NCI-H1436 treated with DMSO at 0.1 percent for 48 hours (cell line): ENCODE measurements at regions not wholly inside any gene's neighbourhood (a gene's known extent, or its start where the extent isn't known, plus 50 kb on each side); places are given as distances from the start of the nearest gene placed in this dataset.
"Not testable (repeated sequence)": the region's sequence is repeated elsewhere in the genome, so short reads cannot be mapped to it uniquely, and the experiment has no call there.

ENCODE experiments used
- DNase-seq: peaks from one replicate; lab custom pipeline; 2025; lab: John Stamatoyannopoulos, UW

GRCh38 chr9:81741103-81741502, 51.8 kb upstream of the TLE1 start:
- DNase-seq: no peak

GRCh38 chr9:81748091-81748490, 58.7 kb upstream of the TLE1 start:
- no peak for DNase-seq

- no peak for DNase-seq
Measured at GRCh38 chr9:81753436-81753835, 64.1 kb upstream of the TLE1 start.

GRCh38 chr9:81754245-81754644, 64.9 kb upstream of the TLE1 start:
- DNase-seq: no peak

- no peak for DNase-seq
Measured at GRCh38 chr9:81755721-81756120, 66.4 kb upstream of the TLE1 start.

- no peak for DNase-seq
Measured at GRCh38 chr9:81756561-81756960, 67.2 kb upstream of the TLE1 start.

GRCh38 chr9:81758123-81758797, 68.9 kb upstream of the TLE1 start:
- DNase-seq: no peak

GRCh38 chr9:81759680-81760215, 70.4 kb upstream of the TLE1 start:
- DNase-seq: no peak

GRCh38 chr9:81767921-81768320, 78.6 kb upstream of the TLE1 start:
- no peak for DNase-seq

GRCh38 chr9:81771571-81771970, 82.2 kb upstream of the TLE1 start:
- DNase-seq: no peak

GRCh38 chr9:81772144-81772543, 82.8 kb upstream of the TLE1 start:
- DNase-seq: no peak

- no peak for DNase-seq
Measured at GRCh38 chr9:81776390-81776789, 87.0 kb upstream of the TLE1 start.

GRCh38 chr9:81776834-81777233, 87.5 kb upstream of the TLE1 start:
- DNase-seq: no peak

GRCh38 chr9:81777482-81777881, 88.1 kb upstream of the TLE1 start:
- no peak for DNase-seq

GRCh38 chr9:81782313-81782995, 93.1 kb upstream of the TLE1 start:
- no peak for DNase-seq

GRCh38 chr9:81787747-81788632, 98.6 kb upstream of the TLE1 start:
- no peak for DNase-seq

GRCh38 chr9:81789721-81790120, 100.4 kb upstream of the TLE1 start:
- no peak for DNase-seq

- no peak for DNase-seq
Measured at GRCh38 chr9:81790166-81790565, 100.8 kb upstream of the TLE1 start.

- no peak for DNase-seq
Measured at GRCh38 chr9:81791076-81791475, 101.7 kb upstream of the TLE1 start.

- DNase-seq: no peak
Measured at GRCh38 chr9:81798606-81799005, 109.3 kb upstream of the TLE1 start.

GRCh38 chr9:81801190-81801589, 111.8 kb upstream of the TLE1 start:
- DNase-seq: no peak

- no peak for DNase-seq
Measured at GRCh38 chr9:81804306-81804705, 115.0 kb upstream of the TLE1 start.

GRCh38 chr9:81811688-81812087, 116.5 kb upstream of the SPATA31D4 start:
- not testable (repeated sequence) for DNase-seq
